Activated B cell treated with CpG ODN at 0.5 μM for 24 hours (primary cell): ENCODE measurements at regions not wholly inside any gene's neighbourhood (a gene's known extent, or its start where the extent isn't known, plus 50 kb on each side); places are given as distances from the start of the nearest gene placed in this dataset.

Source experiments
- ATAC-seq: fragments of 200-7000 bp; cut with Tn5 transposase; one replicate; pipeline ENCODE4 v1.10.0; 2021; ENCODE audit warnings: low read depth, mild to moderate bottlenecking, moderate library complexity
- CTCF ChIA-PET: fragments of 350-600 bp; sonication (Branson Sonifier 250); formaldehyde crosslinking; loops from one replicate; lab custom pipeline; 2021; ENCODE audit warnings: antibody characterized with exemption; lab: Charles Lee
- POLR2A ChIA-PET: fragments of 350-600 bp; sonication (Branson Sonifier 250); formaldehyde crosslinking; loops from one replicate; lab custom pipeline; 2021; ENCODE audit warnings: antibody characterized with exemption; lab: Charles Lee
- DNase-seq: peaks from one replicate; pipeline ENCODE4 v3.0.0; 2022
- H3K27ac Mint-ChIP-seq: one replicate; pipeline ENCODE4 v1.8.0; 2020; ENCODE audit warnings: mixed read lengths
- H3K27me3 Mint-ChIP-seq: one replicate; pipeline ENCODE4 v1.8.0; 2021; ENCODE audit warnings: mixed read lengths
- H3K36me3 Mint-ChIP-seq: one replicate; pipeline ENCODE4 v1.8.0; 2021; ENCODE audit warnings: low read depth, mixed read lengths
- H3K4me1 Mint-ChIP-seq: one replicate; pipeline ENCODE4 v1.8.0; 2021; ENCODE audit warnings: mixed read lengths
- H3K4me3 Mint-ChIP-seq: one replicate; pipeline ENCODE4 v1.8.0; 2020; ENCODE audit warnings: mild to moderate bottlenecking, mixed read lengths
- H3K9me3 Mint-ChIP-seq: one replicate; pipeline ENCODE4 v1.8.0; 2020; ENCODE audit warnings: mixed read lengths
- CTCF ChIP-seq: fragments of 200-600 bp; IDR thresholded peaks from one replicate; pipeline ENCODE4 v1.8.0; 2022; ENCODE audit warnings: antibody characterized with exemption, mild to moderate bottlenecking
- intact Hi-C: fragments of 100-400 bp; cut with micrococcal nuclease; formaldehyde crosslinking; loops from one replicate; pipeline ENCODE4 v1.15.1; 2024

GRCh38 chr7:3243256-3243655 is 57.8 kb upstream of the SDK1 start:
- intact Hi-C loops = no loop called here
- Mint-ChIP-seq H3K27me3 (no peaks in the 10 kb centered on the region), H3K9me3 (peaks cover 8% of the 10 kb centered on the region), H3K4me1 (no peaks in the 10 kb centered on the region), H3K27ac (no peak overlapping the region), H3K4me3 (no peak overlapping the region), H3K36me3 (no peaks in the 10 kb centered on the region)
- ChIA-PET CTCF (no interaction called here), POLR2A (no interaction called here)
- ATAC-seq (no peak), DNase-seq (no peak)
- TF ChIP-seq CTCF = no peak

- DNase-seq = no peak
- ChIA-PET POLR2A (no interaction called here), CTCF (no interaction called here)
- Mint-ChIP-seq H3K36me3 (no peaks in the 10 kb centered on the region), H3K27me3 (no peaks in the 10 kb centered on the region), H3K9me3 (peaks cover 8% of the 10 kb centered on the region), H3K27ac (no peak overlapping the region), H3K4me3 (no peak overlapping the region), H3K4me1 (no peaks in the 10 kb centered on the region)
- ATAC-seq = no peak
- intact Hi-C loops = no loop called here
- TF ChIP-seq CTCF = no peak
Observed at GRCh38 chr7:3243680-3244079, 57.4 kb upstream of the SDK1 start.

GRCh38 chr7:3244241-3244814 is 56.7 kb upstream of the SDK1 start:
- intact Hi-C loops = no loop called here
- TF ChIP-seq CTCF = no peak
- H3K36me3 Mint-ChIP-seq = no peaks in the 10 kb centered on the region
- CTCF ChIA-PET = no interaction called here
- no peak for DNase-seq
- POLR2A ChIA-PET = no interaction called here
- no peaks in the 10 kb centered on the region for H3K27me3 Mint-ChIP-seq
- H3K4me3 Mint-ChIP-seq = no peak overlapping the region
- ATAC-seq = no peak
- H3K9me3 Mint-ChIP-seq = peaks cover 8% of the 10 kb centered on the region
- H3K4me1 Mint-ChIP-seq = no peaks in the 10 kb centered on the region
- H3K27ac Mint-ChIP-seq = no peak overlapping the region

- DNase-seq (no peak), ATAC-seq (no peak)
- TF ChIP-seq CTCF = no peak
- ChIA-PET POLR2A (no interaction called here), CTCF (no interaction called here)
- H3K4me3 Mint-ChIP-seq = no peak overlapping the region
- no peaks in the 10 kb centered on the region for H3K27me3 Mint-ChIP-seq
- no peak overlapping the region for H3K27ac Mint-ChIP-seq
- no peaks in the 10 kb centered on the region for H3K36me3 Mint-ChIP-seq
- peaks cover 8% of the 10 kb centered on the region for H3K9me3 Mint-ChIP-seq
- H3K4me1 Mint-ChIP-seq = no peaks in the 10 kb centered on the region
- intact Hi-C loops = no loop called here
Observed at GRCh38 chr7:3245077-3245476, 56.0 kb upstream of the SDK1 start.

- H3K4me3 Mint-ChIP-seq = no peak overlapping the region
- ChIA-PET CTCF (no interaction called here), POLR2A (no interaction called here)
- H3K27ac Mint-ChIP-seq = no peak overlapping the region
- intact Hi-C loops = no loop called here
- peaks cover 8% of the 10 kb centered on the region for H3K9me3 Mint-ChIP-seq
- no peaks in the 10 kb centered on the region for H3K4me1 Mint-ChIP-seq
- ATAC-seq (no peak), DNase-seq (no peak)
- TF ChIP-seq CTCF = no peak
- H3K27me3 Mint-ChIP-seq = peaks cover 1% of the 10 kb centered on the region
- H3K36me3 Mint-ChIP-seq = no peaks in the 10 kb centered on the region
Observed at GRCh38 chr7:3245721-3246120, 55.3 kb upstream of the SDK1 start.
